ENCODE measurements at regions not wholly inside any gene's neighbourhood (a gene's known extent, or its start where the extent isn't known, plus 50 kb on each side); places are given as distances from the start of the nearest gene placed in this dataset.

- no peak overlapping the region for H3K14ac ChIP-seq (ENCODE audit: insufficient read depth, low read length)
- H3K4me1 ChIP-seq (ENCODE audit: insufficient read depth, low read length): no peaks in the 10 kb centered on the region
- H3K23ac ChIP-seq (ENCODE audit: insufficient read length, low read depth, low read length): no peak overlapping the region
- H2AFZ ChIP-seq (ENCODE audit: low read length): no peak overlapping the region
- H2BK5ac ChIP-seq (ENCODE audit: insufficient read length, low read length): no peak overlapping the region
- Mint-ChIP-seq H3K27me3 (ENCODE audit: low read depth) (peaks cover 18% of the 10 kb centered on the region), H3K4me1 (0 out of 4 replicates have a peak, but pooled peaks cover 0 to 2% of the 10 kb centered on the region in 2 experiments), H3K4me3 (no peak overlapping the region), H3K9me3 (0 out of 5 replicates have a peak, but pooled peaks cover 0 to 3% of the 10 kb centered on the region in 2 experiments), H3K36me3 (ENCODE audit: insufficient read depth in 1 of 3, low read depth in 3 of 3) (no peaks in the 10 kb centered on the region), H3K27ac (no peak overlapping the region)
- H3K27ac ChIP-seq (ENCODE audit: insufficient read length, low read depth, low read length): no peak overlapping the region
- H3K4ac ChIP-seq (ENCODE audit: low read depth, low read length): no peak overlapping the region
- H3T11ph ChIP-seq (ENCODE audit: low read length): no peak overlapping the region
- H2BK12ac ChIP-seq (ENCODE audit: insufficient read length, low read depth, low read length): no peak overlapping the region
- H3K9ac ChIP-seq (ENCODE audit: extremely low read depth, insufficient read length, low read length): no peak overlapping the region
- no peak overlapping the region for H4K91ac ChIP-seq (ENCODE audit: insufficient read length, low read depth, low read length)
- no peaks in the 10 kb centered on the region for H3K23me2 ChIP-seq (ENCODE audit: insufficient read length, low read depth, low read length, poor library complexity, severe bottlenecking)
- no peak for TF ChIP-seq CTCF (conservative IDR thresholded peaks at IDR 0.05)
- H3K27me3 ChIP-seq (ENCODE audit: insufficient read depth, low read length): no peaks in the 10 kb centered on the region
- WGBS (ENCODE audit: extremely low coverage, insufficient read length, low lambda C conversion rate): no CpG with 5 or more reads among the region's 1 CpG
- no peak overlapping the region for H3K56ac ChIP-seq (ENCODE audit: insufficient read length, low read depth, low read length)
- H4K8ac ChIP-seq (replicated peaks; ENCODE audit: insufficient read length, low read depth, low read length): no peak overlapping the region
- no peak overlapping the region for H2BK20ac ChIP-seq (ENCODE audit: low read depth, low read length, poor library complexity, severe bottlenecking)
- no peak overlapping the region for H2BK120ac ChIP-seq (ENCODE audit: low read depth, low read length, poor library complexity, severe bottlenecking)
- DNase-seq: no peak
- H2AK5ac ChIP-seq (ENCODE audit: insufficient read length, low read length): no peak overlapping the region
- H3K79me1 ChIP-seq (ENCODE audit: insufficient read depth, low read depth, low read length, poor library complexity, severe bottlenecking): no peaks in the 10 kb centered on the region
- no peaks in the 10 kb centered on the region for H3K9me3 ChIP-seq (ENCODE audit: control insufficient read depth, low read depth, low read length)
- no peak overlapping the region for H4K5ac ChIP-seq (ENCODE audit: insufficient read length, low read depth, low read length)
- no peak overlapping the region for H2BK15ac ChIP-seq (ENCODE audit: low read depth, low read length)
- H3K4me2 ChIP-seq (ENCODE audit: insufficient read depth, insufficient read length, low read length): no peak overlapping the region
- H3K18ac ChIP-seq (ENCODE audit: insufficient read length, low read depth, low read length): no peak overlapping the region
- H4K20me1 ChIP-seq (ENCODE audit: control insufficient read depth, insufficient read depth, insufficient read length): no peaks in the 10 kb centered on the region
- no peaks in the 10 kb centered on the region for H3K79me2 ChIP-seq (ENCODE audit: insufficient read depth, low read length)
These were observed 124.5 kb downstream of the CMPK2 start for GRCh38 chr2:6741229-6741628.

All from H9 (cell line).